ENCODE measurements at regions not wholly inside any gene's neighbourhood (a gene's known extent, or its start where the extent isn't known, plus 50 kb on each side); places are given as distances from the start of the nearest gene placed in this dataset.

DNA sequence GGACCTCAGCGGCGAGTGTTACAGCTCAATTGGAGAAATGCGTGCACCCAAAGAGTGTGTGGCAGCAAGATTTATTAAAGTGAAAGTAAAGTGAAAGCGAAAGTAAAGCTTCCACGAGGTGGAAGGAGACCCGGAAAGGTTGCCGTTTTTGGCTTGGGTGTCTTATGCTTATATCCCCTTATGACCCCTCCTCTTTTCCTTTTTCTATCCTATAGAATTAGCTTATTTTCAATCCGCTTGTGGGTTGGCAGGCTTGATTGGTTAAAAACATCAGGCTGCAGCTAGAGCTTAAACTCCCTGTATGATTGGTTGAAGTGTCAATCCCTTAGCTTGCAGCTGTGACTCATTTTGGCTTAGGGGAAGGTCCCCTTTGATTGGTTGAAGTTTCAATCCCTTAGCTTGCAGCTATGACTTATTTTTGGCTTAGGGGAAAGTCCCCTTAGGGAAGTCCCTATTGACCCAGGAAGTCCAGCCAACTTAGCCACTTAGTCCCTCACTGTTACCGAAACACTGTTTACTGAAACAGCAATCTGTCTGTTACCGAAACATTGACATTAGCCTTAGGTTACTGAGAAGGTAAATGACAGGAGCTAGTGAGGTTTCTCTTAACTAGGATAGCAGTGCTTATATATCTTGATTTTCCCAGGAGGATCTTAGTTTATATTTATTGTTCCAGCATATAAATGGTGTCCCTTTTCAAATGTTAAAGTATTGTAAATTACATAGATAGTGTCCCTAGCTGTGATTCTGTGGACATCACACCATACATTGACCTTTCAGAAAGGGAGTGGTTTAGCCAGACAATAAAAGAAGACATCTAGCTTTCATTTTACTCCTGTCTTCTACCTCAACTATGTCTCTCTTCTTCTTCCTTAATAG is 575.8 kb downstream of the DACH1 start (continued):
- TF ChIP-seq, protein P1, sequence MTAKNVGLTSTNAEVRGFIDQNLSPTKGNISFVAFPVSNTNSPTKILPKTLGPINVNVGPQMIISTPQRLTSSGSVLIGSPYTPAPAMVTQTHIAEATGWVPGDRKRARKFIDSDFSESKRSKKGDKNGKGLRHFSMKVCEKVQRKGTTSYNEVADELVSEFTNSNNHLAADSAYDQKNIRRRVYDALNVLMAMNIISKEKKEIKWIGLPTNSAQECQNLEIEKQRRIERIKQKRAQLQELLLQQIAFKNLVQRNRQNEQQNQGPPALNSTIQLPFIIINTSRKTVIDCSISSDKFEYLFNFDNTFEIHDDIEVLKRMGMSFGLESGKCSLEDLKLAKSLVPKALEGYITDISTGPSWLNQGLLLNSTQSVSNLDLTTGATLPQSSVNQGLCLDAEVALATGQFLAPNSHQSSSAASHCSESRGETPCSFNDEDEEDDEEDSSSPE (CRISPR knock-in tag; IDR thresholded peaks at IDR 0.05) = no peak
- TF ChIP-seq MTA3 (CRISPR knock-in tag; IDR thresholded peaks at IDR 0.05) (no peak), SAP130 (CRISPR knock-in tag; IDR thresholded peaks at IDR 0.05; ENCODE audit: low read depth) (peak; percentile 32; the same call in 1 of the 2 replicates), ZNF224 (CRISPR knock-in tag; IDR thresholded peaks at IDR 0.05) (no peak), SYNCRIP (IDR thresholded peaks at IDR 0.05; ENCODE audit: insufficient read depth, low read depth, low read length) (no peak), ATF7 (IDR thresholded peaks at IDR 0.05) (no peak), ATF7 (CRISPR knock-in tag; IDR thresholded peaks at IDR 0.05) (no peak), YEATS2 (CRISPR knock-in tag; IDR thresholded peaks at IDR 0.05; ENCODE audit: borderline replicate concordance) (0 out of 2 replicates have a peak, but pooled peaks have one; percentile 12), ZNF333 (CRISPR knock-in tag; IDR thresholded peaks at IDR 0.05; ENCODE audit: borderline replicate concordance) (no peak), ZNF121 (CRISPR knock-in tag; IDR thresholded peaks at IDR 0.05) (no peak), DNMT1 (CRISPR knock-in tag; IDR thresholded peaks at IDR 0.05) (no peak), GATAD1 (CRISPR knock-in tag; IDR thresholded peaks at IDR 0.05) (no peak), ZNF382 (CRISPR knock-in tag; IDR thresholded peaks at IDR 0.05; ENCODE audit: borderline replicate concordance) (no peak), ELF1 (CRISPR knock-in tag; IDR thresholded peaks at IDR 0.05) (peak; percentile 32; the same call in 1 of the 2 replicates), ZNF33A (CRISPR knock-in tag; IDR thresholded peaks at IDR 0.05; ENCODE audit: borderline replicate concordance) (no peak)
- TF ChIP-seq, protein P2, sequence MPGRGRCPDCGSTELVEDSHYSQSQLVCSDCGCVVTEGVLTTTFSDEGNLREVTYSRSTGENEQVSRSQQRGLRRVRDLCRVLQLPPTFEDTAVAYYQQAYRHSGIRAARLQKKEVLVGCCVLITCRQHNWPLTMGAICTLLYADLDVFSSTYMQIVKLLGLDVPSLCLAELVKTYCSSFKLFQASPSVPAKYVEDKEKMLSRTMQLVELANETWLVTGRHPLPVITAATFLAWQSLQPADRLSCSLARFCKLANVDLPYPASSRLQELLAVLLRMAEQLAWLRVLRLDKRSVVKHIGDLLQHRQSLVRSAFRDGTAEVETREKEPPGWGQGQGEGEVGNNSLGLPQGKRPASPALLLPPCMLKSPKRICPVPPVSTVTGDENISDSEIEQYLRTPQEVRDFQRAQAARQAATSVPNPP (CRISPR knock-in tag; IDR thresholded peaks at IDR 0.05) = no peak
- TF ChIP-seq, protein P3, sequence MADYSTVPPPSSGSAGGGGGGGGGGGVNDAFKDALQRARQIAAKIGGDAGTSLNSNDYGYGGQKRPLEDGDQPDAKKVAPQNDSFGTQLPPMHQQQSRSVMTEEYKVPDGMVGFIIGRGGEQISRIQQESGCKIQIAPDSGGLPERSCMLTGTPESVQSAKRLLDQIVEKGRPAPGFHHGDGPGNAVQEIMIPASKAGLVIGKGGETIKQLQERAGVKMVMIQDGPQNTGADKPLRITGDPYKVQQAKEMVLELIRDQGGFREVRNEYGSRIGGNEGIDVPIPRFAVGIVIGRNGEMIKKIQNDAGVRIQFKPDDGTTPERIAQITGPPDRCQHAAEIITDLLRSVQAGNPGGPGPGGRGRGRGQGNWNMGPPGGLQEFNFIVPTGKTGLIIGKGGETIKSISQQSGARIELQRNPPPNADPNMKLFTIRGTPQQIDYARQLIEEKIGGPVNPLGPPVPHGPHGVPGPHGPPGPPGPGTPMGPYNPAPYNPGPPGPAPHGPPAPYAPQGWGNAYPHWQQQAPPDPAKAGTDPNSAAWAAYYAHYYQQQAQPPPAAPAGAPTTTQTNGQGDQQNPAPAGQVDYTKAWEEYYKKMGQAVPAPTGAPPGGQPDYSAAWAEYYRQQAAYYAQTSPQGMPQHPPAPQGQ (CRISPR knock-in tag; IDR thresholded peaks at IDR 0.05; ENCODE audit: borderline replicate concordance) = no peak
- TF ChIP-seq, protein P4, sequence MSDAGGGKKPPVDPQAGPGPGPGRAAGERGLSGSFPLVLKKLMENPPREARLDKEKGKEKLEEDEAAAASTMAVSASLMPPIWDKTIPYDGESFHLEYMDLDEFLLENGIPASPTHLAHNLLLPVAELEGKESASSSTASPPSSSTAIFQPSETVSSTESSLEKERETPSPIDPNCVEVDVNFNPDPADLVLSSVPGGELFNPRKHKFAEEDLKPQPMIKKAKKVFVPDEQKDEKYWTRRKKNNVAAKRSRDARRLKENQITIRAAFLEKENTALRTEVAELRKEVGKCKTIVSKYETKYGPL (CRISPR knock-in tag; IDR thresholded peaks at IDR 0.05) = no peak
- TF ChIP-seq, protein P5, sequence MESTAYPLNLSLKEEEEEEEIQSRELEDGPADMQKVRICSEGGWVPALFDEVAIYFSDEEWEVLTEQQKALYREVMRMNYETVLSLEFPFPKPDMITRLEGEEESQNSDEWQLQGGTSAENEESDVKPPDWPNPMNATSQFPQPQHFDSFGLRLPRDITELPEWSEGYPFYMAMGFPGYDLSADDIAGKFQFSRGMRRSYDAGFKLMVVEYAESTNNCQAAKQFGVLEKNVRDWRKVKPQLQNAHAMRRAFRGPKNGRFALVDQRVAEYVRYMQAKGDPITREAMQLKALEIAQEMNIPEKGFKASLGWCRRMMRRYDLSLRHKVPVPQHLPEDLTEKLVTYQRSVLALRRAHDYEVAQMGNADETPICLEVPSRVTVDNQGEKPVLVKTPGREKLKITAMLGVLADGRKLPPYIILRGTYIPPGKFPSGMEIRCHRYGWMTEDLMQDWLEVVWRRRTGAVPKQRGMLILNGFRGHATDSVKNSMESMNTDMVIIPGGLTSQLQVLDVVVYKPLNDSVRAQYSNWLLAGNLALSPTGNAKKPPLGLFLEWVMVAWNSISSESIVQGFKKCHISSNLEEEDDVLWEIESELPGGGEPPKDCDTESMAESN (CRISPR knock-in tag; conservative IDR thresholded peaks at IDR 0.05) = no peak
- TF ChIP-seq, protein P6, sequence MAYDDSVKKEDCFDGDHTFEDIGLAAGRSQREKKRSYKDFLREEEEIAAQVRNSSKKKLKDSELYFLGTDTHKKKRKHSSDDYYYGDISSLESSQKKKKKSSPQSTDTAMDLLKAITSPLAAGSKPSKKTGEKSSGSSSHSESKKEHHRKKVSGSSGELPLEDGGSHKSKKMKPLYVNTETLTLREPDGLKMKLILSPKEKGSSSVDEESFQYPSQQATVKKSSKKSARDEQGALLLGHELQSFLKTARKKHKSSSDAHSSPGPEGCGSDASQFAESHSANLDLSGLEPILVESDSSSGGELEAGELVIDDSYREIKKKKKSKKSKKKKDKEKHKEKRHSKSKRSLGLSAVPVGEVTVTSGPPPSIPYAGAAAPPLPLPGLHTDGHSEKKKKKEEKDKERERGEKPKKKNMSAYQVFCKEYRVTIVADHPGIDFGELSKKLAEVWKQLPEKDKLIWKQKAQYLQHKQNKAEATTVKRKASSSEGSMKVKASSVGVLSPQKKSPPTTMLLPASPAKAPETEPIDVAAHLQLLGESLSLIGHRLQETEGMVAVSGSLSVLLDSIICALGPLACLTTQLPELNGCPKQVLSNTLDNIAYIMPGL (CRISPR knock-in tag; IDR thresholded peaks at IDR 0.05; ENCODE audit: borderline replicate concordance in 1 of 2, low read depth in 1 of 2) = no peak
